GM12873 (cell line): ENCODE measurements at regions not wholly inside any gene's neighbourhood (a gene's known extent, or its start where the extent isn't known, plus 50 kb on each side); places are given as distances from the start of the nearest gene placed in this dataset.

Experiments used
- TF ChIP-seq, protein P1 (sequence below): IDR thresholded peaks from 2 replicates; pipeline ENCODE4 v1.5.1; 2012; ENCODE audit warnings: low read depth, mild to moderate bottlenecking, moderate library complexity, low read length, control low read depth; ENCODE audit not compliant: insufficient read depth; ENCODE audit errors: missing control alignments

DNA sequence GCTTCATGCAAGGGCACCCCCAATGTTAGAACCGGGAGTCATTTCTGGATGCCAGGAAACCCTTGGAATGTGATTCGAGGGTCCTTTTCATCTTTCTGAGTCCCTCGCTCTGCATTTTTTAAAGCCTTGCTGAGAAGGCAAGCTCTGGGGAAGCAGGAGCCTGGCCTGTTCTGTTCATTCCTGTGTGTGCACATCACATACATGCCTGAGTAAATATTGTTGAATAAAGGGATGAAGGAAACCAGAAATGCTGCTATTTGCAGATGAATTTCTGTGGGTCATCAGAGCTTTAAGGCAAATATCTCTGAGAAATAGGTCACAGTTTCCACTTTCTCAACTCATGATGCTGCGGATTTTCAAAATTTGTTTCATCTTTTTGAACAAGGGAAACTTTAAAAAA lies 170.1 kb downstream of the PAH start:
- TF ChIP-seq, protein P1, sequence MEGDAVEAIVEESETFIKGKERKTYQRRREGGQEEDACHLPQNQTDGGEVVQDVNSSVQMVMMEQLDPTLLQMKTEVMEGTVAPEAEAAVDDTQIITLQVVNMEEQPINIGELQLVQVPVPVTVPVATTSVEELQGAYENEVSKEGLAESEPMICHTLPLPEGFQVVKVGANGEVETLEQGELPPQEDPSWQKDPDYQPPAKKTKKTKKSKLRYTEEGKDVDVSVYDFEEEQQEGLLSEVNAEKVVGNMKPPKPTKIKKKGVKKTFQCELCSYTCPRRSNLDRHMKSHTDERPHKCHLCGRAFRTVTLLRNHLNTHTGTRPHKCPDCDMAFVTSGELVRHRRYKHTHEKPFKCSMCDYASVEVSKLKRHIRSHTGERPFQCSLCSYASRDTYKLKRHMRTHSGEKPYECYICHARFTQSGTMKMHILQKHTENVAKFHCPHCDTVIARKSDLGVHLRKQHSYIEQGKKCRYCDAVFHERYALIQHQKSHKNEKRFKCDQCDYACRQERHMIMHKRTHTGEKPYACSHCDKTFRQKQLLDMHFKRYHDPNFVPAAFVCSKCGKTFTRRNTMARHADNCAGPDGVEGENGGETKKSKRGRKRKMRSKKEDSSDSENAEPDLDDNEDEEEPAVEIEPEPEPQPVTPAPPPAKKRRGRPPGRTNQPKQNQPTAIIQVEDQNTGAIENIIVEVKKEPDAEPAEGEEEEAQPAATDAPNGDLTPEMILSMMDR = no peak

DNA sequence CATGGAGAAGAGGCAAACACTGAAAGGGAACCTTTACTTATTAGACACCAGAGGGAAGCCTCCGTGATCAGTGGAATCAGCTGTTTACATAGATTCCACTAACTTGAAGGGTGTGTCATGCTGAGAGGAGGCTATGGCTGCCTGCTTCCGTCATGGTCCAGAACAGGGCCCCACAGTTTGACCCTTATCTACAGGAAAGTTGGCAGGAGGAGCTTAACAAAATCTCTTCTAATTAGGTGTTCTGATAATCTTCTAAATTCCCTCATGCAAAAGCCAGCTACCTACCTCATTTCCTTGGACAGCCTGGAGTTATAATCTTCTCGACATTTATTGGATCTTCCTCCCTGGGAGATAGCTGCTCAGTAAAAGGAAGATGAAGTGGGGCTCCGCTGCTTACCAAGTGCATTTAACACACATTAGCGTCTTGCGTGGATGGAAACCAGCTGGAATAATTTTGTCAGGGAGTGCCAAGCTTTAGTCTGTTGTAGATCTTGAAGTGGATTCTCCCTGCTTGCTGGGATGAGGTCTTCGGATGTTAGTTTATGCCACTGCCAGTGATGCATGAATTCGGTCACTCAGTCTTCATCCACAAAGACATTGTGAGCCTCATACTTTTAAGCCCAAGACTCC lies 171.0 kb downstream of the PAH start:
- TF ChIP-seq, protein P1 = no peak

DNA sequence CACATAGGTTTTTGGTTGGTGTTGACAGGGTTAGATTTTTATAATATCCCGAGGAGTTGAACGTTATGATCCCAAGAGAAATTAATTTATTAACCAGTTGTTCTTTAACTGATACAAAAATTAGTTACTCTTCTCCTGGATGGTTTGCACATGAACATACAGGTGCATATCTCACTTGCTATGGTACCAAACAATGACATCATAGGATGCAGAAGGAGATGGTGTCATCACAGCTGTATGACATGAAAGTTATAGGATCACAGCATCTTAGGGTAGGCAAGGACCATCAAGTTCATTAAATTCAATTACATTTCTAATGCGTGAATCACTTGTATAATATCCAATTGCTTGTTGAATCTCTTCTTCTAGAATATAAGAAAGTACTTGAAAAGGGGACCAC lies 175.8 kb downstream of the PAH start:
- TF ChIP-seq, protein P1 = no peak

DNA sequence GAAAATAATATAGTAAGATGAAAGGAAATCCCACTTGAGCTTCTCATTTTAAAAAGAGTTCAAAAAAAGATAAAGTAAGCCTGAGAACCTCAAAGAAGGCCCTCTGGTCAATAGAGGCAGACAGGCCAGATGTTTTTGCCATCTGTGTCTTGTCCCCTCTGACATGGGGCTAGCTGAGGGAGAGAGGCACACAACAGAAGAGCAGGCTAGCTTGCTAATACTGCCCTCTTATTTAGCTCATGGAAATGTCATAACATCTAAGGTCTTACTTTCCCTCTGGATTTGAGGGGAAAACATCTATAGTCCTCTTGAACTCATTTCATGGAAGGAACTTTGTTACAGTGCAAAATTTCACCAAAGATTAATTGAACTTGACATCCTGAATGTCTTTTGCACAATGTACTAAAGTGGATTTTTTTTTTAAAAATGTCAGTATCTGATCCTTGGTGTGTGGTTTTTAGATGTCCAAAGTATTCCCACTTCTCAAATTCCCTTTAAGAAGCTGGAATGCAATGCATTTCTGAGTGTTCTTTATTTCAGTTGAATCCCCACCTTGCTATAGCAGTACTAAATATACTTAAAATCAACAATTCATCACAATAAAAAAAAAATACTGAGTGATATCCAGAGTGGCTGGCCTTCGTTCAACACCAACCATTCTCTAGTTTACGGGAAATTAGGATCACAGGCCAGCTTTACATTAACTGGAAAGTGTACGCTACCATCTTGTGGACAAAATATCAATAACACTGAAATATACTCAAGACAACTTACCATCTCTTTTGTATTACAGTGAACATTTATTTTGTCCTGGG lies 176.7 kb downstream of the PAH start:
- TF ChIP-seq, protein P1 = peak; percentile 37

DNA sequence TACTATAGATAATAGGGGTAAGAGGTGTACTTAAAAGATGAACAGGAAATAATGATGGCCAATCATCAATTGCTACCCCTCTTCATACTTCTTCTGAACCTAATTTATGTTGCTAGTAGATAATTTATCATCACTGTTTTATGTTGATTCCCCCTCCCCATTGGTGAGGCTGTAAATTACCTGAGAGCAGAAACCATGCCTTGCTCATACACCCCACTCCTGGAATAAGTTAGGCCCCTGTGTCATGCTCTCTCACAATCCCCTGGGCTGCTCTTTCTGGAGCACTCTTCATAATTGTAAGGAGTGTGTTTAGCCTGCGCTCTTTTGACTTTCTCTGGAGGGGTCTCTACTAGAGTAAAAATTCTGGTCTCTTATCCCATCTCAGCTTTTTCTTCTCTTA lies 180.7 kb downstream of the PAH start:
- TF ChIP-seq, protein P1 = no peak

DNA sequence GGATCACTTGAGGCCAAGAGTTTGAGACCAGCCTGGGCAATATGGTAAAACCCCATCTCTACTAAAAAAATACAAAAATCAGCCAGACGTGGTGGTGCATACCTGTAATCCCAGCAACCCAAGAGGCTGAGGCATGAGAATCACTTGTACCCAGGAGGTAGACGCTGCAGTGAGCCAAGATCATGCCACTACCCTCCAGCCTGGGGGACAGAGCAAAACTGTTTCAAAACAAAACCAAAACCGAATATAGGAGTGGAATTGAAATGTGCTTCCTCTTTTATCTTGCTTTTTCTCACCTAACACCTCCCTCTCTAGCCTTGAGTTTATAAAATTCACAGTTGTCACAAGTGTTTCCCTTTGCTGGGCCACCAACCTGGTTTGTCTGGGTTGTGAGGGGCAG lies 181.9 kb downstream of the PAH start:
- TF ChIP-seq, protein P1 = no peak

DNA sequence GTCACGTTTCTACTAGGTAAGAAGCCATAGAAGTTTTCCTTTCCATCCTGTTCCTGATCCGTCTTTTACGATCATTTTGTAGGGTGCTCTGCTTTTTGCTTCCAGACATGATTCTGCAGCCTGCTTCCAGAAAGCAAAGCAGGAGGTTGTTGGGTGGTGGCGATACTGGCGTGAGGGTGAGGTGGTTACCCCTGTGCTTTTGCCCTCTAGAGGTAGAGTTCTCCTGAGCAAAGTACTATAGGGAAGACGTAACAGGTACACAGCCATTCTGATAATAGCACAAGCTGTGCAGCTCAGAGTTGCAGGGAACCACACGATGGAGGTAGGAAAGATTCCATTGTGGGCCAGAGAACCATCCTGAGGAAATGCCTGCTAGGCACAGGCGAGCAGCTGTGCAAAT lies 186.0 kb downstream of the PAH start:
- TF ChIP-seq, protein P1 = no peak
